Suppressor macrophage treated with lipopolysaccharide for 4 hours (primary cell): ENCODE measurements at regions not wholly inside any gene's neighbourhood (a gene's known extent, or its start where the extent isn't known, plus 50 kb on each side); places are given as distances from the start of the nearest gene placed in this dataset.
"Not testable (repeated sequence)": the region's sequence is repeated elsewhere in the genome, so short reads cannot be mapped to it uniquely, and the experiment has no call there.

Source experiments
- DNase-seq: peaks from one replicate; pipeline ENCODE4 v3.0.0-alpha.2; 2020

DNA sequence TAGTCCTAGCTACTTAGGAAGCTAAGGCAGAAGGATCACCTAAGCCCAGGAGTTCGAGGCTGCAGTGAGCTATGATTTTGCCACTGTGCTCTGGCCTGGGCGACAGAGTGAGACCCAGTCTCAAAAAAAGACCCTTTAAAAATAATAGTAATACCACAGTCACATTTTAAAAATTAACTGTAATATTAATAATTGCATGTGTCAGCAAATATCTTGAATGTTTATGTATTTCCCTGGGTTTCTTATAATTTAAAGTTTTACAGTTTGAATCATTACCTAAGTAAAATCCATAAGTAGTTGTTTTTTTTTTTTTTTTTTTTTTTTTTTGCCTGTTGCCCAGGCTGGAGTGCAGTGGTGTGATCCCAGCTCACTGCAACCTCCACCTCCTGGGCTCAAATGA, 69.2 kb downstream of the LYZL2 start:
- no peak for DNase-seq

DNA sequence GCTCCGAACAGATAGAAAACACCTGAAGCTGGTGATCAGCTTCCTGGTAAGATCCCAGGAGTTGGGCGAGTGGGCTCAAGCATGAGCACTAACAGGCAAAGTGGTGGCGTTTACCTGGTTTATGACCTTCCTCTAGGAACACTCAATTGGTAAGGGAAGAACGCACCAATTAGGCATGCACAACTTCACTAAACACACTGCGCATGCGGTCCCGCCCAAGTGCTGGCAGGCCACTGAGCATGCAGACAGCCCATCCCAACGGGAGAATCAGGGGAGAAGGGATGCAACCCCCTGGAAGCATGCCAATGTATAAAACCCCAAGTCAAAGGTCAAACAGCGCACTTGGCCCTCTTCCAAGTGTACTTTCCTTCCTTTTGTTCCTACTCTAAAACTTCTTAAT, 70.4 kb downstream of the LYZL2 start:
- no peak for DNase-seq

DNA sequence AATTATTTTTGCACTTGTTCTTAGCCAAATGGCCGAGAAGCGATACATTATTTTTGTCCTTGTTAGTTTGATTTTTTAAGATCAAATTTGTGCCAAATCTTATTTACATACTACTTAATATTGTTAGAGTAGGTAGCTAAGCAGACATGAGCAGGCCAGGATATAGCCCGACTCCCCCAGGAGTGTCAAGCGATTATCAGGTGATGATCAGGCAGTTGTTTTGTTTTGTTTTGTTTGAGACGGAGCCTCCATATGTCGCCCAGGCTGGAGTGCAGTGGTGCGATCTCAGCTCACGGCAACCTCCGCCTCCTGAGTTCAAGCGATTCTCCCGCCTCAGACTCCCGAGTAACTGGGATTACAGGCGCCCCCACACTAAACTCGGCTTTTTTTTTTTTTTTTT, 71.1 kb downstream of the LYZL2 start:
- DNase-seq, result no peak

DNA sequence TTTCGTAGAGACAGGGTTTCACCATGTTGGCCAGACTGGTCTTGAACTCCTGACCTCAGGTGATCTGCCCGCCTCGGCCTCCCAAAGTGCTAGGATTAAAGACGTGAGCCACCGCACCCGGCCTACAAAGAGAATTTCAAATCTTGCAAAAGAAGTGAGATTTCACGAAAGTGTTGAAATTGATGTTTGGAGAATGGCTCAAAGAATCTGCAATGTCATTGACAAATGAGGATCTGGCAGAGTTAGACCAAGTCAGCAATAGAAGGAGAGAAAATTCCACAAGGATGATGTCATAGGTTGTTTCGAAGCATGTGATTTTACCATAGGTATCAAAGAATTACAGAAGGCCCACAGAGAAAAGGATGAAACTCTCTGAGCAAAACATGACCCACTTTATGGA, 71.7 kb downstream of the LYZL2 start:
- peak; percentile 84 for DNase-seq

- DNase-seq, result peak; percentile 76
Observed at GRCh38 chr10:30556189-30556588, 73.4 kb downstream of the LYZL2 start.

- DNase-seq, result no peak
Observed at GRCh38 chr10:30555465-30555864, 74.1 kb downstream of the LYZL2 start.

- peak; percentile 60 for DNase-seq
Observed at GRCh38 chr10:30554440-30554825, 75.1 kb downstream of the LYZL2 start.

- peak; percentile 86 for DNase-seq
Observed at GRCh38 chr10:30553626-30554439, 75.7 kb downstream of the LYZL2 start.

- no peak for DNase-seq
Observed at GRCh38 chr10:30553018-30553625, 76.4 kb downstream of the LYZL2 start.

DNA sequence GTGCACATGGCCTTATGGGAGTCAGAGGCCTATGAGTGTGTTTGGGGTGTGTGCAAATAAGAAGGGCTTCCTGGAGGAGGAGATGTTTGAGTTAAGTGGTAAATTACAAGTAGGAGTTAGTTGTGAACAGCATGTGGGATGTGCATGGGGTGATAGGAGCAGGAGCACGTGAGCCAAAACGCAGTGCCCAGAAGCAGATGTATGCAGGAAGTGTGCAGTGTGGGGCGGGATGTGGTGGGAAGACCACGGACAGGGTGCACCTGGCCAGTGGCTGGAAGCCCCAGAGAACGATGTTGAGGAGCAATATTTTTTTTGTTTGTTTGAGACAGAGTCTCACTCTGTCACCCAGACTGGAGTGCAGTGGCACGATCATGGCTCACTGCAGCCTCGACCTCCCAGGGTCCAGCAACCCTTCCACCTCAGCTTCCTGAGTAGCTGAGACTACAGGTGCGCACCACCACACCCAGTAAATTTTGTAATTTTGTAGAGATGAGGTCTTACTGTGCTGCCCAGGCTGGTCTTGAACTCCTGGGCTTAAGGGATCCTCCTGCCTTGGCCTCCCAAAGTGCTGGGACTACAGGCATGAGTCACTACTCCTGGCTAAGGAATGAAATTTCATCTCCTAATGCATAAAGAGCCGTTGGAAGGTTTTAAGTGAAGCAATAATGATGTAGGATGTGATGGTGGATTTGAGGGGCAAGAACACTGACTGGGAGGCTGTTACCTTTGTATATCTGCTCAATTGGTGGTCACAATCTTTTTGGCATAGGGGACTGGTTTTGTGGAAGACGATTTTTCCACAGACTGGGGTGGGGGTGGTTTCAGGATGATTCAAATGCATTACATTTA, 78.4 kb downstream of the LYZL2 start:
- no peak for DNase-seq

GRCh38 chr10:30549134-30549687, 80.3 kb downstream of the LYZL2 start:
- peak; percentile 79 for DNase-seq

DNA sequence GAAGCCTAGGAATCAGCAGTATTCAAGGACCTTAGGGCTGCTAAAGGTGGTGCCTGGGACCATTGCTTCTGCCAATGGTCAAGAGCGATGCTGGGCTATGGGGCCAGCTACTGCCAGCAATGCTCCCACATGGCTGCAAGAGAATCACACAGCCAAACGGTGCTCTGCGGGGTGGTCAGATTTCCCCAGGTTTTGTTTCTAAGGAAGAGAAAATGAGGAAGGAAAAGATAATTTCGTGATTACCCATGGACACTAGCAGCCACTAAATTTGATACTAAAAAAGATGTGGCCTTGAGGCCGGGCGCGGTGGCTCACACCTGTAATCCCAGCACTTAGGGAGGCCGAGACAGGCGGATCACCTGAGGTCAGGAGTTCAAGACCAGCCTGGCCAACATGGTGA, 83.0 kb downstream of the LYZL2 start:
- no peak for DNase-seq

GRCh38 chr10:30542895-30543288, 86.7 kb downstream of the LYZL2 start:
- peak; percentile 37 for DNase-seq

DNA sequence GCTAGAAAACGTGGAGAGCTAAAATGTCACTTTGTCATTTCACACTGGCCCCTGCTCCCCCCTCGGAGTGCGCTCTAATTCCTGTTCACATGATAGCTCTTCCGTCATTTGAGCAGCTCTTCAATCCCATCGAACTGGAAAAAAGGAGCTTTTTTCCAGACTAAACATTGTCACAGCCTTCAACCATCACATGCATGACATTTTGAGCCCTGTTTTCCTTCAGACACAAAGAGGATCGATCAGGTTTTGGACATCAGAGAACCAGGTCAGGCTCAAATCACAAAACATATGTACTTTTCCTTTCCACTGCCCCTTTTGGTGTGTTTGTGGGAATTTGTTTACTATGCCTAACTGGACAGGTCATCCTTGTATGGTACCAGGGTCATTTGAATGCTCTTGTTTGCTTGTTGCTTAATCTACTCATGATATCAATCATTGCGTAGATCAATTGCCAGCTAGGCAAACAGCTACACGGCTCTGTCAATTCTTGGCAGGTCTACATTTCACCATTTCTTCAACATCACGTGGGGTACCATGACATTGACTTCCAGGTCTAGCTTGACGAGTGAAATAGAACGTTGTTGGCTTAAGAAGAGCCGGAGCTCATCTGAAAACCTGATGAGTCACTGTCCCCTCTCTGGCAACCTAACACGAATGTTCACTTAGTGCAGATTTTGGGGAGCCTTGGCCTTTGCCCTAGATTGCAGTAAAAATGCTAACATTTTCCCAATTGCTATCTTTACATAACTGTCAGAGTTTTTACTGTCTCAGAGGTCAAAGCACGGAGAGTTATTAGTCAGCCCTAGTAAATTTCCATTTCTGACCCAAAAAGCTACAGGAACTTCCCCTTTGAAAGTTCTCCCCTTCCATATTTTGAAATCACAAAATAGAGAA, 87.3 kb downstream of the LYZL2 start:
- peak; percentile 80 for DNase-seq

DNA sequence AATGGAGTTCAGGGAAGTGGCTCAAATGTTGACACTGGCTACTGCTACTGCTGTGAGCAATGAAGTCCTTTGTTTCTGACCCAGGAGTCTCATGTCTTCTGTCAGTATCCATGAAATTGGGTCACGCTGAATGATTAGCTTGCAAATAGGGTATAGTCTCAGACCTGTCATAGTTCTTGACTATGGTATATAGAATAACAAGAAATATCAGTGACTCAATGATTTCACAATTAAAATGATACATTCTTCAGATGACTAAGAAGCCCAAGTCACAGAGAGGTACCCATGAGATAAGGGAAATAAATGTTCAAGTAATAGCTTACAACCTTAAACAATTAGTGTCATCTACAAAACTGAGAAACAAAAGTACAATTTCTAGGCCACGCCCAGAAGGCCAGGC, 89.3 kb downstream of the LYZL2 start:
- DNase-seq, result peak; percentile 88

GRCh38 chr10:30538086-30538485, 91.5 kb downstream of the LYZL2 start:
- DNase-seq, result no peak

GRCh38 chr10:30537586-30537985, 92.0 kb downstream of the LYZL2 start:
- DNase-seq, result no peak

DNA sequence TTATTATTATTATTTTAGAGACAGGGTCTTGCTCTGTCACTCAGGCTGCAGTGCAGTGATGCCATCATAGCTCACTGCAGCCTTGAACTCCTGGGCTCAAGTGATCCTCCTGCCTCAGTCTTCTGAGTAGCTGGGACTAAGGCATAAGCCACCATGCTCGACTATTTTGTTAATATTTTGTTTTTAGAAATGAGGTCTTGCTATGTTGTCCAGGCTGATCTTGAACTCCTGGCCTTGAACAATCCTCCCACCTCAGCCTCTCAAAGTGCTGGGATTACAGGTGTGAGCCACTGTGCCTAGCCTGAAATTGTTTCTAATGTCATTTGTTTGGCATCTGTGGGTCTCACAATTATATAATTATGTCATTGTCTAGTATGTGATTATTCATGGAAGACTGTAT, 92.4 kb downstream of the LYZL2 start:
- DNase-seq, result not testable (repeated sequence)

GRCh38 chr10:30536578-30536977, 93.0 kb downstream of the LYZL2 start:
- DNase-seq, result no peak

GRCh38 chr10:30535677-30536076, 93.9 kb downstream of the LYZL2 start:
- DNase-seq, result no peak

DNA sequence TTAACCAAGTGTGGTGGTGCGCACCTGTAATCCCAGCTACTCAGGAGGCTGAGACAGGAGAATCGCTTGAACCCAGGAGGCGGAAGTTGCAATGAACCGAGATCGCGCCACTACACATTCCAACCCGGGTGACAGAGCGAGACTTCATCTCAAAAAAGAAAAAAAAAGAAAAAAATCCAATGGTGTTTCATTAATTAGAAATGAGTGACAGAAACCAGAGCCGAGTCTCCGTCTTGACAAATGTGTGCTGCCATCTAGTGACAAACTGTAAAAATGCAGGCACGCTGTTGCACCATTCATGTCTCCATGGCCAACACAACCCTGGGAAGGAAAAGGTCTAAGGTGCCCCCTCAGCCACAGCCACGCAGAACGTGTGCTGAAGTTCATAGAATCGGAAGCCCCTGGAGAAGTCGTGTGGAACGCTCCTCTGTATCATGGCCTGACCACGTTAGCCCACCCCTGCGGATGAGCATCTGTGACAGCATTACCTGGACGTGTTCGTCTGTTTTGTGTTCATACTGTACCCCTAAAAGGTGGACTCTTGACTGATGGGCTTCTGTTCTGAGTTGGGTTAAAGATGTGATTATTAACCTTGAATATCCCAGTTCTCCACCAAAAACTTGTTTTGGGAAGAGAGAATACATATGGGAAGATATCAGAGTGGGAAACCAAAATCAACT, 94.9 kb downstream of the LYZL2 start:
- peak; percentile 91 for DNase-seq
